A673 (cell line): ENCODE measurements at regions not wholly inside any gene's neighbourhood (a gene's known extent, or its start where the extent isn't known, plus 50 kb on each side); places are given as distances from the start of the nearest gene placed in this dataset.

Experiments
- BruUV-seq: library from RNA; stranded (reverse); fragments of 400-500 nt; replicated peaks from 2 replicates; lab custom pipeline; 2021; lab: Mats Ljungman, UMichigan
- CTCF ChIA-PET: fragments of 300-600 bp; sonication (Branson Sonifier 250); formaldehyde crosslinking; loops from one replicate; lab custom pipeline; 2022; ENCODE audit warnings: antibody characterized with exemption; lab: Charles Lee
- POLR2A ChIA-PET: fragments of 300-600 bp; sonication (Branson Sonifier 250); formaldehyde crosslinking; loops from one replicate; lab custom pipeline; 2022; ENCODE audit warnings: antibody characterized with exemption; ENCODE audit not compliant: low non-redundant PET; lab: Charles Lee
- DNase-seq: peaks from one replicate; pipeline ENCODE4 v3.0.0-alpha.2; 2015; ENCODE audit warnings: low spot score
- H3K27ac ChIP-seq: fragments of 200-600 bp; sonication (generic); 2 replicates; pipeline ENCODE4 v1.5.1; 2016; ENCODE audit warnings: mixed run types, low read depth, mild to moderate bottlenecking, mixed read lengths, antibody characterized with exemption, low read length; ENCODE audit not compliant: poor library complexity, severe bottlenecking
- H3K27me3 ChIP-seq: fragments of 200-600 bp; sonication (generic); replicated peaks from 2 replicates; pipeline ENCODE4 v1.6.1; 2017; ENCODE audit warnings: mixed run types, low read depth, mild to moderate bottlenecking, mixed read lengths, antibody characterized with exemption, low read length; ENCODE audit not compliant: insufficient read depth, poor library complexity
- H3K36me3 ChIP-seq: fragments of 200-600 bp; sonication (generic); 2 replicates; pipeline ENCODE4 v1.6.1; 2016; ENCODE audit warnings: mixed run types, mild to moderate bottlenecking, mixed read lengths, antibody characterized with exemption, low read length; ENCODE audit not compliant: insufficient read depth, poor library complexity, severe bottlenecking
- H3K4me1 ChIP-seq: fragments of 200-600 bp; sonication (generic); 2 replicates; pipeline ENCODE4 v1.6.1; 2017; ENCODE audit warnings: mixed run types, mild to moderate bottlenecking, mixed read lengths, antibody characterized with exemption, low read length; ENCODE audit not compliant: insufficient read depth, poor library complexity, severe bottlenecking
- H3K4me3 ChIP-seq: fragments of 200-600 bp; sonication (generic); 2 replicates; pipeline ENCODE4 v1.5.1; 2016; ENCODE audit warnings: low read depth, mixed run types, mild to moderate bottlenecking, mixed read lengths, low read length; ENCODE audit not compliant: poor library complexity, severe bottlenecking
- H3K9me3 ChIP-seq: fragments of 200-600 bp; sonication (generic); 2 replicates; pipeline ENCODE4 v1.6.1; 2016; ENCODE audit warnings: mixed run types, low read depth, mild to moderate bottlenecking, mixed read lengths, antibody characterized with exemption, low read length; ENCODE audit not compliant: poor library complexity, severe bottlenecking
- EZH2 ChIP-seq: fragments of 200-600 bp; sonication (generic); IDR thresholded peaks from 2 replicates; pipeline ENCODE4 v1.6.1; 2017; ENCODE audit warnings: borderline replicate concordance, low read depth, mild to moderate bottlenecking, mixed read lengths, antibody characterized with exemption, low read length; ENCODE audit not compliant: poor library complexity, severe bottlenecking
- intact Hi-C: fragments of 100-400 bp; cut with micrococcal nuclease; formaldehyde crosslinking; loops from one replicate; pipeline ENCODE4 v1.10.0; 2022; ENCODE audit not compliant: unreplicated experiment
- TF ChIP-seq, protein P1 (sequence below): fragments of 300-800, 200-600 bp; sonication (generic); conservative IDR thresholded peaks from 2 replicates; pipeline ENCODE4 v1.5.1; 2017; ENCODE audit warnings: low read depth, mild to moderate bottlenecking, antibody characterized with exemption, low read length, moderate library complexity, mixed read lengths

DNA sequence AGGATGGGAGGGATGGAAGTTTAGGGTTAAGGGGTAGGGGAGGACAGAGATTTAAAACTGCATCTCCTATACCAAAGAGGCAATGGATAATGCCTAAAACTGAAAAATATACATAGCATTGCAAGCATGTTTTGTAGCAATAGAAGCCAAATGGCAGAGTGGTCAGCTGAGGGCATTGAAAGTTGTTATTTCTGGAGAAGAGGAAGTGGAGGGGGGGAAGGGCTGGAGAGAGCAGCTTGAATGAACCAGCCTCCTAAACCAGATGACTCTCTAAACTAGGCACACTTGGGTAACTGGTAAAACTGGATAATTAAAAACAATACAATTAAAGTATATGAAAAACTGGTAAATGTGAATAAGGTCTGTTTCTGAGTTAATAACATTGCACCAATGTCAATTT, 70.3 kb upstream of the TP53I11 start:
- DNase-seq: no peak
- no peak overlapping the region for H3K27ac ChIP-seq
- ChIA-PET CTCF (interaction anchor here (0.5 kb wide), 1 partner anchor 10 kb away, joined by 4 read pairs; no protein-coding TSS in a partner anchor), POLR2A (no interaction called here)
- no peaks in the 10 kb centered on the region for H3K27me3 ChIP-seq
- no peaks in the 10 kb centered on the region for H3K36me3 ChIP-seq
- BruUV-seq: no TSS peak
- TF ChIP-seq EZH2: no peak
- TF ChIP-seq, protein P1, sequence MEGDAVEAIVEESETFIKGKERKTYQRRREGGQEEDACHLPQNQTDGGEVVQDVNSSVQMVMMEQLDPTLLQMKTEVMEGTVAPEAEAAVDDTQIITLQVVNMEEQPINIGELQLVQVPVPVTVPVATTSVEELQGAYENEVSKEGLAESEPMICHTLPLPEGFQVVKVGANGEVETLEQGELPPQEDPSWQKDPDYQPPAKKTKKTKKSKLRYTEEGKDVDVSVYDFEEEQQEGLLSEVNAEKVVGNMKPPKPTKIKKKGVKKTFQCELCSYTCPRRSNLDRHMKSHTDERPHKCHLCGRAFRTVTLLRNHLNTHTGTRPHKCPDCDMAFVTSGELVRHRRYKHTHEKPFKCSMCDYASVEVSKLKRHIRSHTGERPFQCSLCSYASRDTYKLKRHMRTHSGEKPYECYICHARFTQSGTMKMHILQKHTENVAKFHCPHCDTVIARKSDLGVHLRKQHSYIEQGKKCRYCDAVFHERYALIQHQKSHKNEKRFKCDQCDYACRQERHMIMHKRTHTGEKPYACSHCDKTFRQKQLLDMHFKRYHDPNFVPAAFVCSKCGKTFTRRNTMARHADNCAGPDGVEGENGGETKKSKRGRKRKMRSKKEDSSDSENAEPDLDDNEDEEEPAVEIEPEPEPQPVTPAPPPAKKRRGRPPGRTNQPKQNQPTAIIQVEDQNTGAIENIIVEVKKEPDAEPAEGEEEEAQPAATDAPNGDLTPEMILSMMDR: no peak
- H3K4me3 ChIP-seq: no peak overlapping the region
- intact Hi-C loops: no loop called here
- no peaks in the 10 kb centered on the region for H3K9me3 ChIP-seq
- H3K4me1 ChIP-seq: no peaks in the 10 kb centered on the region

DNA sequence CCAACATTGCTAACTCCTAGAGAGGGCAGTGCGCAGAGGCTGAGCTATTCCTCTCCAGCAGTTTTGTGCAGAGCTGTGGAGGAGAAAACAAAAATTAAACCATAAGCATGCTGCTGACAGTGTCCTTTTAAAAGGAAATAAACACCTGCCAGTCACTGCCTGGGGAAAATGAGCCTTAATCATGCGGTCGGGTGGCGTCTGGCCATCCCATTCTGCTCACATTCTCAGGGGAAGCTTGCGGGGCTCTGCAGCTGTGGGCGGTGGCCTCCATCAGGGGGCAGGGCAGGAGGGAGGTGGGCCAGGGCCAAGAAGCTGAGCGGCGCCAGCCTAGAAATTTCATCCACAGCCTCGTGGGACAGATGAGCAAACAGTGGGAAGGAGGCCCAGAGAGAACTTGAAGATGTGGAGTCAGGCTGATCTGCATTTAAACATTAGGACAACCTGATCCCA, 71.0 kb upstream of the TP53I11 start:
- ChIA-PET CTCF (interaction anchor here (0.5 kb wide), 1 partner anchor 10 kb away, joined by 4 read pairs; no protein-coding TSS in a partner anchor), POLR2A (no interaction called here)
- no TSS peak for BruUV-seq
- no peaks in the 10 kb centered on the region for H3K4me1 ChIP-seq
- H3K36me3 ChIP-seq: no peaks in the 10 kb centered on the region
- TF ChIP-seq, protein P1: no peak
- TF ChIP-seq EZH2: no peak
- no peak overlapping the region for H3K27ac ChIP-seq
- H3K9me3 ChIP-seq: no peaks in the 10 kb centered on the region
- no peaks in the 10 kb centered on the region for H3K27me3 ChIP-seq
- H3K4me3 ChIP-seq: no peak overlapping the region
- intact Hi-C loops: no loop called here
- peak; percentile 33 for DNase-seq

DNA sequence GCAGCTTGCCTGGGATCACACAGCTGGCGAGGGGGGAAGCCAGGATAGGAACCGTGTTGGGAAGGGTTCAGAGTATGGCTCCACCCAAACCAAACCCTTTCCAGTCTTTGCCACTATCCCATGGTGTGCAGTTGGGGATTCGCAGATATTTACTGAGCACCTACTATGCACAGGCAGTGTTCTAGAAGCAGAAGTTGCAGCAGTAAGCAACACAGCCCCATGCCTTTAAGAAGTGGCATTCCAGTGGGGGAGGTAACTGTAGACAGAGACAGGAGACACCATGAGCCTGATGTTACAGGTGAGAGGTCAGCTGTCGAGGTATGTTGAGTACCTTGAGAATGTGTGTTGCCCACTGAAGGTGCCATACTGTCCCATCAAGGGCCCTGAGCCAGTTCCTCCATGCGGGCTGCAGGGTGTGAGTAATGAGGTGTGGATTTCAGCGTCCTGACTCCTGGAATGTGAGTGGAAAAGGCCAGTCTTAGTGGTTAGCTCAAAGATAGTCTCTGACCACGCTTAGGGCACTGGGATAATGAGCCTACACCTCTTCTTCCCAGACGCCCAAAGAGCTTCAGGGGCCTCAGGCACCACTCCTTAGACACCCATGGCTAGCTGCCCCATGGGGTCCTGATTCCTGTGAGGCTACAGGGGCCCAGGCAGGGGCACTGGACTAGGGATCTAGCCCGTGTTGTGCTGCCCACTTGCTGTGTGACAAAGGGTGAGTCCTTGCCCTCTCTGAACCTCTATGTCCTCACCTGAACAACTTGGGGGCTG, 71.8 kb upstream of the TP53I11 start:
- Histone ChIP-seq H3K27me3 (no peaks in the 10 kb centered on the region), H3K36me3 (no peaks in the 10 kb centered on the region), H3K4me1 (no peaks in the 10 kb centered on the region), H3K9me3 (no peaks in the 10 kb centered on the region), H3K27ac (no peak overlapping the region), H3K4me3 (no peak overlapping the region)
- no peak for DNase-seq
- CTCF ChIA-PET: no interaction called here
- intact Hi-C loops: no loop called here
- BruUV-seq: no TSS peak
- POLR2A ChIA-PET: no interaction called here
- no peak for TF ChIP-seq EZH2
- TF ChIP-seq, protein P1: no peak
